HG03175 (cell line): ENCODE measurements at regions not wholly inside any gene's neighbourhood (a gene's known extent, or its start where the extent isn't known, plus 50 kb on each side); places are given as distances from the start of the nearest gene placed in this dataset.
"Not testable (repeated sequence)": the region's sequence is repeated elsewhere in the genome, so short reads cannot be mapped to it uniquely, and the experiment has no call there.

ENCODE experiments used
- ATAC-seq: cut with Tn5 transposase; IDR thresholded peaks from one replicate; pipeline ENCODE4 v1.9.1; 2021; ENCODE audit warnings: mild to moderate bottlenecking, moderate library complexity; ENCODE audit not compliant: unreplicated experiment

- ATAC-seq = no peak
These were observed 345.3 kb downstream of the NR2F1-AS1 start for GRCh38 chr5:93235761-93236160.

- no peak for ATAC-seq
These were observed 354.8 kb downstream of the NR2F1-AS1 start for GRCh38 chr5:93226202-93226735.

GRCh38 chr5:93225748-93226147 lies 355.3 kb downstream of the NR2F1-AS1 start:
- no peak for ATAC-seq

GRCh38 chr5:93224624-93225023 lies 356.4 kb downstream of the NR2F1-AS1 start:
- ATAC-seq = no peak

GRCh38 chr5:93221773-93222172 lies 359.2 kb downstream of the NR2F1-AS1 start:
- no peak for ATAC-seq

- ATAC-seq = no peak
These were observed 360.6 kb downstream of the NR2F1-AS1 start for GRCh38 chr5:93220431-93220830.

- ATAC-seq = no peak
These were observed 361.3 kb downstream of the NR2F1-AS1 start for GRCh38 chr5:93219641-93220145.

- not testable (repeated sequence) for ATAC-seq
These were observed 367.8 kb downstream of the NR2F1-AS1 start for GRCh38 chr5:93213111-93213794.

- no peak for ATAC-seq
These were observed 371.5 kb downstream of the NR2F1-AS1 start for GRCh38 chr5:93209476-93209875.

- no peak for ATAC-seq
These were observed 372.8 kb downstream of the NR2F1-AS1 start for GRCh38 chr5:93208141-93208751.

GRCh38 chr5:93206203-93206602 lies 374.8 kb downstream of the NR2F1-AS1 start:
- ATAC-seq = no peak

- no peak for ATAC-seq
These were observed 380.0 kb downstream of the NR2F1-AS1 start for GRCh38 chr5:93201061-93201460.

GRCh38 chr5:93196986-93197385 lies 384.0 kb downstream of the NR2F1-AS1 start:
- ATAC-seq = no peak

GRCh38 chr5:93193431-93194347 lies 387.3 kb downstream of the NR2F1-AS1 start:
- ATAC-seq = no peak

GRCh38 chr5:93192683-93193082 lies 388.3 kb downstream of the NR2F1-AS1 start:
- no peak for ATAC-seq

- no peak for ATAC-seq
These were observed 388.9 kb downstream of the NR2F1-AS1 start for GRCh38 chr5:93192087-93192486.

GRCh38 chr5:93191035-93191817 lies 389.8 kb downstream of the NR2F1-AS1 start:
- no peak for ATAC-seq

GRCh38 chr5:93189707-93190120 lies 391.3 kb downstream of the NR2F1-AS1 start:
- ATAC-seq = no peak

GRCh38 chr5:93188876-93189485 lies 392.0 kb downstream of the NR2F1-AS1 start:
- ATAC-seq = no peak
